H9 (cell line): ENCODE measurements at regions not wholly inside any gene's neighbourhood (a gene's known extent, or its start where the extent isn't known, plus 50 kb on each side); places are given as distances from the start of the nearest gene placed in this dataset.

ENCODE experiments used
- DNase-seq: peaks from one replicate; pipeline ENCODE4 v3.0.0-alpha.2; 2017
- H2AFZ ChIP-seq: one replicate; pipeline ENCODE4 v1.6.1; 2013; ENCODE audit warnings: mild to moderate bottlenecking, low read length, control low read depth, moderate library complexity
- H2AK5ac ChIP-seq: 2 replicates; pipeline ENCODE4 v1.6.1; 2013; ENCODE audit warnings: low read length, control low read depth, mixed read lengths; ENCODE audit not compliant: insufficient read length
- H2BK120ac ChIP-seq: one replicate; pipeline ENCODE4 v1.6.1; 2013; ENCODE audit warnings: low read depth, mild to moderate bottlenecking, low read length, control low read depth, inconsistent platforms; ENCODE audit not compliant: poor library complexity, severe bottlenecking
- H2BK12ac ChIP-seq: 2 replicates; pipeline ENCODE4 v1.6.1; 2013; ENCODE audit warnings: low read length, control low read depth, mixed read lengths, low read depth; ENCODE audit not compliant: insufficient read length
- H2BK15ac ChIP-seq: 2 replicates; pipeline ENCODE4 v1.6.1; 2013; ENCODE audit warnings: low read depth, low read length, control low read depth
- H2BK20ac ChIP-seq: one replicate; pipeline ENCODE4 v1.6.1; 2013; ENCODE audit warnings: low read depth, mild to moderate bottlenecking, low read length, control low read depth, inconsistent platforms; ENCODE audit not compliant: poor library complexity, severe bottlenecking
- H2BK5ac ChIP-seq: 2 replicates; pipeline ENCODE4 v1.6.1; 2013; ENCODE audit warnings: low read length, control low read depth, mixed read lengths; ENCODE audit not compliant: insufficient read length
- H3K14ac ChIP-seq: 2 replicates; pipeline ENCODE4 v1.6.1; 2013; ENCODE audit warnings: low read length, control low read depth; ENCODE audit not compliant: insufficient read depth
- H3K18ac ChIP-seq: 2 replicates; pipeline ENCODE4 v1.6.1; 2013; ENCODE audit warnings: low read depth, mild to moderate bottlenecking, mixed read lengths, low read length, control low read depth; ENCODE audit not compliant: insufficient read length
- H3K23ac ChIP-seq: 2 replicates; pipeline ENCODE4 v1.6.1; 2013; ENCODE audit warnings: low read length, control low read depth, mixed read lengths, low read depth; ENCODE audit not compliant: insufficient read length
- H3K23me2 ChIP-seq: 2 replicates; pipeline ENCODE4 v1.6.1; 2013; ENCODE audit warnings: low read depth, mild to moderate bottlenecking, mixed read lengths, low read length, control low read depth; ENCODE audit not compliant: insufficient read length, poor library complexity, severe bottlenecking
- H3K27ac ChIP-seq: 2 replicates; pipeline ENCODE4 v1.5.1; 2013; ENCODE audit warnings: low read length, control low read depth, mixed read lengths, low read depth; ENCODE audit not compliant: insufficient read length
- H3K27me3 ChIP-seq: 2 replicates; pipeline ENCODE4 v1.6.1; 2013; ENCODE audit warnings: low read length, control low read depth, inconsistent platforms; ENCODE audit not compliant: insufficient read depth
- H3K4ac ChIP-seq: 2 replicates; pipeline ENCODE4 v1.6.1; 2013; ENCODE audit warnings: low read depth, mild to moderate bottlenecking, control low read depth, inconsistent platforms, low read length, moderate library complexity
- H3K4me1 ChIP-seq: 2 replicates; pipeline ENCODE4 v1.6.1; 2013; ENCODE audit warnings: low read length, control low read depth, inconsistent platforms; ENCODE audit not compliant: insufficient read depth
- H3K4me2 ChIP-seq: 2 replicates; pipeline ENCODE4 v1.6.1; 2013; ENCODE audit warnings: low read length, control low read depth, mixed read lengths; ENCODE audit not compliant: insufficient read length, insufficient read depth
- H3K56ac ChIP-seq: 2 replicates; pipeline ENCODE4 v1.6.1; 2013; ENCODE audit warnings: low read depth, mild to moderate bottlenecking, mixed read lengths, low read length, control low read depth; ENCODE audit not compliant: insufficient read length
- H3K79me1 ChIP-seq: 2 replicates; pipeline ENCODE4 v1.6.1; 2013; ENCODE audit warnings: low read depth, mild to moderate bottlenecking, moderate library complexity, low read length, control low read depth, inconsistent platforms; ENCODE audit not compliant: insufficient read depth, poor library complexity, severe bottlenecking
- H3K79me2 ChIP-seq: 2 replicates; pipeline ENCODE4 v1.6.1; 2013; ENCODE audit warnings: low read length, control low read depth, inconsistent platforms; ENCODE audit not compliant: insufficient read depth
- H3K9ac ChIP-seq: 2 replicates; pipeline ENCODE4 v1.6.1; 2013; ENCODE audit warnings: low read length, control low read depth, mixed read lengths; ENCODE audit not compliant: insufficient read length; ENCODE audit errors: extremely low read depth
- H3K9me3 ChIP-seq: one replicate; pipeline ENCODE4 v1.6.1; 2013; ENCODE audit warnings: low read depth, low read length, inconsistent platforms; ENCODE audit not compliant: control insufficient read depth
- H3T11ph ChIP-seq: one replicate; pipeline ENCODE4 v1.6.1; 2013; ENCODE audit warnings: mild to moderate bottlenecking, low read length, control low read depth, inconsistent platforms
- H4K20me1 ChIP-seq: one replicate; pipeline ENCODE4 v1.6.1; 2013; ENCODE audit not compliant: control insufficient read depth, insufficient read length, insufficient read depth
- H4K5ac ChIP-seq: 2 replicates; pipeline ENCODE4 v1.6.1; 2013; ENCODE audit warnings: low read depth, mild to moderate bottlenecking, mixed read lengths, low read length, control low read depth; ENCODE audit not compliant: insufficient read length
- H4K8ac ChIP-seq: replicated peaks from 2 replicates; pipeline ENCODE4 v1.6.1; 2013; ENCODE audit warnings: low read length, control low read depth, mixed read lengths, low read depth; ENCODE audit not compliant: insufficient read length
- H4K91ac ChIP-seq: 2 replicates; pipeline ENCODE4 v1.6.1; 2013; ENCODE audit warnings: low read depth, mild to moderate bottlenecking, moderate library complexity, mixed read lengths, low read length, control low read depth; ENCODE audit not compliant: insufficient read length
- H3K27ac Mint-ChIP-seq, 3 experiments: 2 replicates in 2 of 3; 3 replicates in 1 of 3; pipeline ENCODE4 v1.8.0; 2020 to 2021; ENCODE audit warnings: mixed read lengths in 3 of 3, mild to moderate bottlenecking in 1 of 3, moderate library complexity in 1 of 3
- H3K27me3 Mint-ChIP-seq: 2 replicates; pipeline ENCODE4 v1.8.0; 2021; ENCODE audit warnings: low read depth, mild to moderate bottlenecking, moderate library complexity, mixed read lengths
- H3K36me3 Mint-ChIP-seq, 3 experiments: 2 replicates in 2 of 3; 3 replicates in 1 of 3; pipeline ENCODE4 v1.8.0; 2020 to 2021; ENCODE audit warnings: low read depth in 3 of 3, mixed read lengths in 3 of 3; ENCODE audit not compliant: insufficient read depth in 1 of 3
- H3K4me1 Mint-ChIP-seq, 2 experiments: 2 replicates each; pipeline ENCODE4 v1.8.0; 2020; ENCODE audit warnings: mixed read lengths in 2 of 2
- H3K4me3 Mint-ChIP-seq, 2 experiments: 2 replicates in 1 of 2; 3 replicates in 1 of 2; pipeline ENCODE4 v1.8.0; 2020 to 2021; ENCODE audit warnings: mild to moderate bottlenecking in 2 of 2, mixed read lengths in 2 of 2, moderate library complexity in 1 of 2
- H3K9me3 Mint-ChIP-seq, 2 experiments: 2 replicates in 1 of 2; 3 replicates in 1 of 2; pipeline ENCODE4 v1.8.0; 2020; ENCODE audit warnings: mild to moderate bottlenecking in 2 of 2, mixed read lengths in 2 of 2, moderate library complexity in 1 of 2
- CTCF ChIP-seq: fragments of 200-600 bp; sonication (generic); conservative IDR thresholded peaks from 3 replicates; pipeline ENCODE4 v1.8.0; 2021; ENCODE audit warnings: antibody characterized with exemption, mild to moderate bottlenecking
- WGBS: extraction: QIAGEN DNeasy Blood & Tissue Kit; methylation state at CpG from one replicate; pipeline ENCODE4 v1.1.7; 2013; ENCODE audit warnings: missing lambda C conversion rate, low lambda C conversion rate, mixed read lengths; ENCODE audit not compliant: insufficient read length; ENCODE audit errors: extremely low coverage; 5-methylcytosine and 5-hydroxymethylcytosine counted together

DNA sequence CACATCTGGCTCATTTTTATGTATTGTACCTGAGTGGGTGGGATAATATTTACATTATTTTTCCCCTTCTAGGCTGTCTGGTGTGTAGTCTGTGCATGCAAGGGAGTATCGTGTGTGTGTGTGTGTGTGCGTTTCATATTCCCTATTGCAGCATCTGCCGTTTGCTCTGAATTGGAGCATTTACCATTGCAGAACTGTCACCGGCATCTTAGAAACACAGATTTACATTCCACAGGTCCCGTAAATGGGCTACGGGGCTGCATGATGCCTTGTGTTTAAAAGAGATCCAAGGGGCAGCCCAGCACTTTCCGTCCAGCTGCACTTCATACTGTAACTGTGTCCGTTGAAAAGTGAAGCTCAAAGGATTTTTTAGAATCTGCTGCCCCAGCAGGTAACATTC lies 167.1 kb upstream of the KIAA1217 start:
- Mint-ChIP-seq H3K36me3 (no peaks in the 10 kb centered on the region), H3K27ac (no peak overlapping the region; a peak in 2 of 7 replicates), H3K4me3 (no peak overlapping the region), H3K4me1 (peaks cover 2 to 7% of the 10 kb centered on the region in 2 experiments), H3K9me3 (no peaks in the 10 kb centered on the region), H3K27me3 (no peaks in the 10 kb centered on the region)
- no peaks in the 10 kb centered on the region for H3K27me3 ChIP-seq
- H3K23ac ChIP-seq: no peak overlapping the region
- no peak overlapping the region for H3K27ac ChIP-seq
- no peak overlapping the region for H3K56ac ChIP-seq
- H3K9ac ChIP-seq: no peak overlapping the region
- no peak overlapping the region for H3K18ac ChIP-seq
- no peak overlapping the region for H2BK20ac ChIP-seq
- H3K14ac ChIP-seq: no peak overlapping the region
- no peak overlapping the region for H4K5ac ChIP-seq
- H3T11ph ChIP-seq: no peak overlapping the region
- H2AFZ ChIP-seq: no peak overlapping the region
- H4K91ac ChIP-seq: no peak overlapping the region
- no peaks in the 10 kb centered on the region for H3K23me2 ChIP-seq
- no peak overlapping the region for H2BK12ac ChIP-seq
- no peaks in the 10 kb centered on the region for H3K79me1 ChIP-seq
- WGBS: no CpG with 5 or more reads among the region's 8 CpGs
- H4K8ac ChIP-seq: no peak overlapping the region
- H3K4ac ChIP-seq: no peak overlapping the region
- H3K79me2 ChIP-seq: no peaks in the 10 kb centered on the region
- no peak overlapping the region for H2BK5ac ChIP-seq
- H4K20me1 ChIP-seq: no peaks in the 10 kb centered on the region
- H2AK5ac ChIP-seq: no peak overlapping the region
- no peak for TF ChIP-seq CTCF
- no peak overlapping the region for H3K4me2 ChIP-seq
- H2BK15ac ChIP-seq: no peak overlapping the region
- DNase-seq: no peak
- no peak overlapping the region for H2BK120ac ChIP-seq
- H3K4me1 ChIP-seq: no peaks in the 10 kb centered on the region
- H3K9me3 ChIP-seq: no peaks in the 10 kb centered on the region
